KBM-7 (cell line): ENCODE measurements at regions not wholly inside any gene's neighbourhood (a gene's known extent, or its start where the extent isn't known, plus 50 kb on each side); places are given as distances from the start of the nearest gene placed in this dataset.
"Not testable (repeated sequence)": the region's sequence is repeated elsewhere in the genome, so short reads cannot be mapped to it uniquely, and the experiment has no call there.

Source experiments
- DNase-seq: peaks from one replicate; pipeline ENCODE4 v3.0.0-alpha.2; 2015
- in situ Hi-C: fragments of 300-500 bp; cut with MboI; formaldehyde crosslinking; loops from 2 replicates; pipeline ENCODE4 v1.14.3; 2020; ENCODE audit warnings: low sequenced_read_pairs, low pct_unique_long_range_greater_than_20kb, mixed read lengths

- in situ Hi-C loops, result no loop called here
- DNase-seq, result no peak
Measured at GRCh38 chr17:53765609-53766008, 57.1 kb upstream of the KIF2B start.

GRCh38 chr17:53765129-53765528, 57.6 kb upstream of the KIF2B start:
- no peak for DNase-seq
- in situ Hi-C loops, result no loop called here

- DNase-seq, result no peak
- in situ Hi-C loops, result no loop called here
Measured at GRCh38 chr17:53757559-53757958, 65.2 kb upstream of the KIF2B start.

- DNase-seq, in situ Hi-C loops: not testable (repeated sequence)
Measured at GRCh38 chr17:53757116-53757515, 65.6 kb upstream of the KIF2B start.

GRCh38 chr17:53749178-53749577, 73.5 kb upstream of the KIF2B start:
- in situ Hi-C loops, result no loop called here
- DNase-seq, result no peak

GRCh38 chr17:53748159-53748820, 74.4 kb upstream of the KIF2B start:
- DNase-seq, in situ Hi-C loops: not testable (repeated sequence)

- in situ Hi-C loops, result no loop called here
- DNase-seq, result no peak
Measured at GRCh38 chr17:53740312-53740711, 82.4 kb upstream of the KIF2B start.

GRCh38 chr17:53736516-53737240, 86.0 kb upstream of the KIF2B start:
- in situ Hi-C loops, result no loop called here
- no peak for DNase-seq

- DNase-seq, result no peak
- in situ Hi-C loops, result no loop called here
Measured at GRCh38 chr17:53724726-53725125, 98.0 kb upstream of the KIF2B start.

GRCh38 chr17:53722407-53722806, 100.3 kb upstream of the KIF2B start:
- in situ Hi-C loops, result no loop called here
- DNase-seq, result no peak

GRCh38 chr17:53721101-53721500, 101.6 kb upstream of the KIF2B start:
- in situ Hi-C loops, result no loop called here
- no peak for DNase-seq

GRCh38 chr17:53719229-53719628, 103.5 kb upstream of the KIF2B start:
- no peak for DNase-seq

GRCh38 chr17:53707566-53707965, 115.2 kb upstream of the KIF2B start:
- no peak for DNase-seq
- in situ Hi-C loops, result no loop called here

More at GRCh38 chr17:53719229-53719628, 103.5 kb upstream of the KIF2B start:
- in situ Hi-C loops, result no loop called here

- DNase-seq, result no peak
- in situ Hi-C loops, result no loop called here
Measured at GRCh38 chr17:53696286-53696685, 126.4 kb upstream of the KIF2B start.

- no peak for DNase-seq
- in situ Hi-C loops, result no loop called here
Measured at GRCh38 chr17:53687324-53687723, 135.4 kb upstream of the KIF2B start.

GRCh38 chr17:53680745-53681144, 142.0 kb upstream of the KIF2B start:
- in situ Hi-C loops, result no loop called here
- no peak for DNase-seq

GRCh38 chr17:53668854-53669253, 153.9 kb upstream of the KIF2B start:
- in situ Hi-C loops, result no loop called here
- no peak for DNase-seq

GRCh38 chr17:53662608-53663007, 160.1 kb upstream of the KIF2B start:
- in situ Hi-C loops, result no loop called here
- DNase-seq, result no peak

- in situ Hi-C loops, result no loop called here
- no peak for DNase-seq
Measured at GRCh38 chr17:53659181-53659580, 163.5 kb upstream of the KIF2B start.

- in situ Hi-C loops, result no loop called here
- no peak for DNase-seq
Measured at GRCh38 chr17:53655591-53655990, 167.1 kb upstream of the KIF2B start.

GRCh38 chr17:53649201-53649600, 173.5 kb upstream of the KIF2B start:
- DNase-seq, result no peak
- in situ Hi-C loops, result no loop called here
